ENCODE measurements at regions not wholly inside any gene's neighbourhood (a gene's known extent, or its start where the extent isn't known, plus 50 kb on each side); places are given as distances from the start of the nearest gene placed in this dataset.

DNA sequence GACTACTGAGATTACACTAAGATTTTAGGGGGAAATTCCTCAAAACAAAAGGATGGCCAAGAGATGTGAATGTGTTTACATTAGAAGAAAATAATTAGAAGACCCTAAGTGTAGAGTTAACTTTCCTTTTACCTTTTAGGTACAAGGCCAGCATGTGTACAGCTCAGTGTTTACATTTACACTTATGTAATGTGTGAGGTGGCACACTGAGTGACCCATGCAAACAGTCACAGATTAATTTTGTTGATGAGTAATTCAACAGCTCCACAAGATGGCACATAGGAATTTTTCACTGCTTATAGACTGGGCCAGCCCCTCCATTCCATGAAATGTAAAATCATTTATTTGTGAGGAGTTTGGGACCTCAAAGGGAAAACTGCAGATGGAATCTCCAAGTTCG, 90.1 kb upstream of the SLC12A2 start:
- TF ChIP-seq TAF1 (IDR thresholded peaks at IDR 0.05; ENCODE audit: borderline replicate concordance, low read depth, low read length) (no peak), POLR2AphosphoS5 (IDR thresholded peaks at IDR 0.05; ENCODE audit: low read depth, low read length) (no peak)

Data from GM12892 (cell line).